GM18870 (cell line): ENCODE measurements at regions not wholly inside any gene's neighbourhood (a gene's known extent, or its start where the extent isn't known, plus 50 kb on each side); places are given as distances from the start of the nearest gene placed in this dataset.
A peak's percentile ranks its signal among the peaks of the same experiment; 100 is the strongest.
"Not testable (repeated sequence)": the region's sequence is repeated elsewhere in the genome, so short reads cannot be mapped to it uniquely, and the experiment has no call there.

Experiments
- ATAC-seq: cut with Tn5 transposase; IDR thresholded peaks from one replicate; pipeline ENCODE4 v1.9.1; 2021; ENCODE audit warnings: moderate library complexity; ENCODE audit not compliant: unreplicated experiment

DNA sequence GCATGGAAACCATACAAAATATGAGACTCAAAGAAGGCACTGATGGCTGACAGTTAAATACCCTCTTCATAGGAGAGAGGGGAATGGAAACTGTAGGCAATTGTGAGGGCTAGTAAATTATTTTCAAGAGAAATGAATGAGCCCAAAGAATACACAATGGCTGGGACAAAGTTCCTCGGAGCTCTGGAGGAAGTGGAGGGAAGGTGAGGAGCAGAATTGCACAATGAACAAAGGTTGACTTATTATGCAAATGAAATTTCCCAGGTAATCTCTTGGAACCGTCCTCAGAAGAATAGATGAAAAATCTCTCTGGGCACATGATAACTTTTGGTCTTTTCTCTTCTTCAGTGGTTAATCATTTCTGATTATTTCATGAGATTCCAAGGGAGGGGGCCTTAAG lies 202.6 kb upstream of the VCX start:
- ATAC-seq = no peak

DNA sequence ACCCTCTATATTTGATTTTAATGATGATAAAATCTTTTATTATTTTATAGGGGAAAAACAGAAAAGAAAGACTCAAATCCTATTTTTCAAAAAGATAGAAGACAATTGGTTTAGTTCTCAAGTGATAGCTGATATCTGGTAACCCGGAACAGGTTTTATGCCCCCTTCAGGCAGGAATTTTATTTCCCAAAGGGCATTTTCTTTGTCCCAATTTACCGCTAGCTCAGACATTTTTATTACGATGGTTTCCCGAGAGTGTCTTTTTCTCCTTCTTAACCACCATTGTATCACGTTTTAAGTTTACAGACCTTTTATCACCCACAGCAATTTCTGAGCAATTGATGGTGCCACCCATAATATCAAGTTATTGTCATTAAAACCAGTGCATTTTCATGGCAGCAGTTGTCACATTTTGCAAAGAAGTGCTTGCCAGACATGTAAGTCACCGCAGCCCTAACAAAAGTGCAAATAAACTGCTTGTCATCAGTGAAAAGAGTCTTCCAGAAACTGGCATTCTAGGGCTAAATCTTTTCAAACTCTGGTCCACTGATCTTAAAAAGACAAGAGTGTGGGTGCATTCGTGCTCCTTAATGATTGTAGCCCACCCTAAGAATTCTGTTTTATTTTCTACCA lies 204.8 kb upstream of the VCX start:
- no peak for ATAC-seq

DNA sequence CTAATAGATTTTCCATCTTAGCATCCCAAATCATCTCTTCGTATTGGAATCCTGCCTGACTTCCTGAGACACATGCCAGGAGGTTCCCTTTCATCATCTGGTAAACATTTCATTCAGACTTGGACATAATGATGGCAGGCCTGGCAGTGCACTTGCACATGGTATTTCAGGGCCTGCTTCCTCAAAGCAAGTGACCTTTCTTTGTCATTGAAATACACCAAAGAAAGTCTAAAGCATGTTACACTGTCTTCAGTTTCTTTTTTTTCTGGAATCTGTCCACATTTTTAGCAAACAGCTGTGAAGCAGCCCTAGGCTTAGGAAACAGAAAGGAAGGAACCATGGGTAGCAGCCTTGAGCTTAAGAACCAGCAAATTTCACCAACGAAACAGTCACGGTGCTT lies 205.9 kb upstream of the VCX start:
- no peak for ATAC-seq

DNA sequence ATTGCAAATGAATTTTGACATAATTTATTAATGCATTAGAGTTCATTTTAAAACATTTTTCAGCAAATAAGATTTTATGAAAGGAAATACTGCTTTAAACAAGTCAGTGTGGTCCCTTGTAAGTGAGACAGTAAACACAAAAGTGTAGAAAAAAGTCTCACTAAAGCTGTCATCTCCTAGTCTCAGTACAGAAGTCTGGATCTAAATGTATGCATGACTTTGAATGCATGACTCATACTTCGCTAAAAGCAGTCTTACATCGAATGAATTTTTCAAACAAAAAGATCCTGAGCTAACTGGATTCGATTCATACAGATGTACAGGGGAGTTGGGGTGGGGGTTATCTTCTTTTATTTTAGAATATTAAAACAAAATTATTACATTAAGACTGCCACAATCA lies 207.4 kb upstream of the VCX start:
- no peak for ATAC-seq

DNA sequence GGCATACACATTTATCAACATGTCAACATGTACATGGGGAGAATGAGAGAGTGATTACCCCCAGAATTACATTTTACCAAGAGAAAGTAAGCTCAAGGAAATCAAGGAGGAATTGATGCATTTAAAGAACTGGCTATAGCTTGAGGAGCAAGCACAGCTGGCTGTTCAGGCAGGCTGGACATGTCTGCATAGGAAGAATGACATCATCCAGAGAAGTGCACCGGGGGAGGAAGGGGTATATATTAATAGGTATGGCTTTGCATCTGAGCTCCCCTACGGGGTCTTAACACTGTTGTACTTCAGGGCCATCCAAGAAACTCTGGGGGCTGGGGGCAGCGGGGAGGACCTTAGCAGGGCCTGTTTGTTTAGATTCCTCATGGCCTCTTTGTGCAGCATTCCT lies 222.4 kb upstream of the VCX start:
- ATAC-seq = no peak

DNA sequence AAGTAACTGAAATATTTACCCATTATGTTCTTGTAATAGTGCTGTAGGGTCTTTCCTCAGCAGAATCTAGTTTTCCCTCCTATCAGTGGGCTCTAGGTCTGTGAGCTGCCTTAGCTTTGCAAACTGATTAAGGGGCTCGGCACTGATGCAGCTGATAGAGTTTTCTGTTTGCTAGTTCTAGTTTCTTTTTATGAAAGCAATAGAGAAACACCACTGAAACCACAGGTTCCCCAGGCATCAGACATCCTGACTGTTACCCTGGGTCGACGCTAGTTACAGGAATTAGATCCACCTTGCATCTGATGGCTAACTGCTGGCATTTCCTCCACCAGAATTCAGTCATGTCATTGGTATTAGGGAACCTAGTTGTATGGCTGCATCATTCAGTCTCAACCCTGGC lies 225.0 kb upstream of the VCX start:
- ATAC-seq = no peak

DNA sequence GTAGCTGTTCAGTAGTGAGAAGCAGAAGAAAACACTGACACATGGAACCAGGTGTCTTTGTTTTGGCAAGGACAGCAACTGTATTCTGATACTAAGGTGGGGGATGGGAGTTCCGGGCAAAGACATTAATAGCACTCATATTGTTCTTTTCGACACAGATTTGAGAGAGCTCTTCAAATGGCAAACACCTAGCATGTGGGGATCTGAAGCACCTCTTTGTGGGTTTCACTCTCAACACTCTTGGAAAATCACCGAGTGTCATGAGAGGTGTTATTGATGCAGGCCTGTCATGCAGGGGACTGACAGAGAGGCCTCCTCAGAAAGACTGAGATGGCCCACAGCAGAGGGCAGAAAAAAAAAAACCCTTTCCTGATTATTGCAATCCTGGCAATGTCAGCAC lies 228.4 kb upstream of the VCX start:
- no peak for ATAC-seq

DNA sequence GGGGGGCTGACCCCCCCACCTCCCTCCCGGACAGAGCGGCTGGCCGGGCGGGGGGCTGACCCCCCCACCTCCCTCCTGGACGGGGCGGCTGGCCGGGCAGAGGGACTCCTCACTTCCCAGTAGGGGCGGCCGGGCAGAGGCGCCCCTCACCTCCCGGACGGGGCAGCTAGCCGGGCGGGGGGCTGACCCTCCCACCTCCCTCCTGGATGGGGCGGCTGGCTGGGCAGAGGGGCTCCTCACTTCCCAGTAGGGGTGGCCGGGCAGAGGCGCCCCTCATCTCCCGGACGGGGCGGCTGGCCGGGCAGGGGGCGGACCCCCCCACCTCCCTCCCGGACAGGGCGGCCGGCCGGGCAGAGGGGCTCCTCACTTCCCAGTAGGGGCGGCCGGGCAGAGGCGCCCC lies 234.3 kb upstream of the VCX start:
- not testable (repeated sequence) for ATAC-seq

DNA sequence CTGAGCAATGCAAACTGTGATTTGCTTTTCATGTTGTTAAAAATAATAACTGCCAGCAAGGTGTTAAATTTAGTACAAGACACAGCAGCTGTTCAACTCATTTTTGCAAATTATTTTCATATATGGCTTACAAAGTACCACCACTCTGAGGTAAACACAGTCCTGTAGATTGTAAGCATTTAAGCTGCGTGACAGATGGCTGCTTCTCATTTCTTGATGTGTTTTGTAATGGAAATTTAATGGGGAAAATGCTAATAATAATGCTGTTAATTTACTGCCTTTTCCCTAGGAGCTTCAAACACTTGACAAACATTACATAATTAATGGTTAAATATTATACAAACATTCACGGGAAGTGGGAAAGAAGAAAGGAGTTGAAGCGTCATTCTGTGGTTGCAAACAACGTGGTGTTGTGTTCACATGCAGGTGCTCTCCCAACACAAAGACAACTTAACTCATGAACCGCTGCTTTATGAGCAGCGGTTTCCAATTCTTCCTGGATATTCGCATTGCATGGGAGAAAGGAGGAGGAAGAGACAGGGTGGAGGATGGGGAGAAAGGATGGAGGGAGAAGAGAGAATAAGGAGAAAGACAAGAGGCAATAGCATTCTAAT lies 236.8 kb upstream of the VCX start:
- no peak for ATAC-seq

DNA sequence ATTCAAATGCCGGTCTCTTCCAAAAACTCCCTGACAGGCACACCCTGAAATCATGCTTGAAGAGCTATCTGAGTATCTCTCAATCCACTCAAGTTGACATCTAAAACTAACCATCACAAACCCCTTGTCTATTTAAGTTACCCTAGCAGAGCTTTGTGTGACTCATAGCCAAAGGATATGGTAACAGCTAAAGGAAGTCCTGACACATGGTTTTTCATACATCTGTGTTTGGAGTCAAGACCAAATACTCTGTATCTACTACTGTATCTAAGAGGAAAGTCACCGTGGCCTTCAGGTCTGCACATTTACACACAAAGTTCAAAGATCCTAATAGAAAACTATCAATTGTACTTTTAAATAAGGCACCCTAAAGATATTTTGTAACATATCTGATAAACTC lies 239.6 kb upstream of the VCX start:
- ATAC-seq = no peak

DNA sequence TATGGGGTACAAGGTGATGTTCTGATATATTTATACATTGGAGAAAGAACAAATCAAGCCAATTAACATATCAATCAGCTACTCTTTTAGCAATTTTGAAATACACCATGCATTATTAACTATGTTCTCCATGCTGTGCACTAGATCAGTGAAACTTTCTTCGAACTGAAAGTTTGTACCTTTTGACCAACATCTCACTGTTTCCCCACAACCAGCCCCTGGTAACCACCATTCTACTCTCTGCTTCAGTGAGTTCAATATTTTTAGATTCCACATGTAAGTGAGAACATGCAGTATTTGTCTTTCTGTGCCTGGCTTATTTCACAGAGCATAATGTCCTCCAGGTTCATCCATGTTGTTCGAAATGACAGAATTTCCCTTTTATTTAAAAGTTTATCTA lies 246.1 kb upstream of the VCX start:
- ATAC-seq = no peak

DNA sequence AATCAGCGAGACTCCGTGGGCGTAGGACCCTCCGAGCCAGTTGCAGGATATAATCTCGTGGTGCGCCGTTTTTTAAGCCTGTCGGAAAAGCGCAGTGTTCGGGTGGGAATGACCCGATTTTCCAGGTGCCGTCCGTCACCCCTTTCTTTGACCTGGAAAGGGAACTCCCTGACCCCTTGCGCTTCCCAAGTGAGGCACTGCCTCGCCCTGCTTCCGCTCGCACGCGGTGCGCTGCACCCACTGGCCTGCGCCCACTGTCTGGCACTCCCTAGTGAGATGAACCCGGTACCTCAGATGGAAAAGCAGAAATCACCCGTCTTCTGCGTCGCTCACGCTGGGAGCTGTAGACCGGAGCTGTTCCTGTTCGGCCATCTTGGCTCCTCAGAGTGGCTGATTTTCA lies 249.6 kb upstream of the VCX start:
- not testable (repeated sequence) for ATAC-seq

DNA sequence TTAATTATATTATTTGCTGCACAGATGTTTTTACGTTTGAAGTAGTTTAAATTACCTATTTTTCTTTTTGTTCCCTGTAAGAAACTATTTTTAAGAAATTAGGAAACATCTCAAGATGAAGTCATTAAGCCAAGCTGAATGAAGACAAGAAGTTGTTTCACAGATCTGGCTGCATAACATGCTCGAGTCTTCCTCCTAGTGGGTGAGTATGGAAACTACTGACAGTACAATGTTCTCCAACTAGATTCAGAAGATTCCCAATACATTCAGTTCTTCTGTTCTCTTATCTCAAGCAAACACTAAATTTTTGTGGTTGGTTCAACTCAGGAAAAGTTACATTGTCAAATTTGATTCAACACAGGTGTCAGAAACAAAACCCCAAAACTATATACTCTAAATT lies 256.8 kb upstream of the VCX start:
- ATAC-seq = peak; percentile 74

DNA sequence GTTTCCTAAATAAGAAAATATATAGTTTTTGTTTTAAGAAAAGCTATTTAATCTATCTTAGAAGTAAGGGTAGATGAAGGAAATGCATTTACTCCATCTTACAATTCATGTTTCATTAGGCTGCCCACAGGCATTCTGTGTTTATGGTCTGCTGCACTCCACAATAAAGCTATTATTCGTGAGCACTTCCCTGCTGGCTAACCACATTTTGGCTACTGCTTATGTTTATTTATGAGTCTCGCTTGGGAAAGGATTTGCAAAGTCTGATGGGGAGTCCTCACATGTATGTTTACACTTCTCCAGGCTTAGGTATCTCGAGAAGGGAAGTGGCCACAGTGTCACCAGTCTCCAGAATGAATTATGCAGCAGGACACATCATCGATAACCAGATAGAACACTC lies 260.8 kb upstream of the VCX start:
- no peak for ATAC-seq

DNA sequence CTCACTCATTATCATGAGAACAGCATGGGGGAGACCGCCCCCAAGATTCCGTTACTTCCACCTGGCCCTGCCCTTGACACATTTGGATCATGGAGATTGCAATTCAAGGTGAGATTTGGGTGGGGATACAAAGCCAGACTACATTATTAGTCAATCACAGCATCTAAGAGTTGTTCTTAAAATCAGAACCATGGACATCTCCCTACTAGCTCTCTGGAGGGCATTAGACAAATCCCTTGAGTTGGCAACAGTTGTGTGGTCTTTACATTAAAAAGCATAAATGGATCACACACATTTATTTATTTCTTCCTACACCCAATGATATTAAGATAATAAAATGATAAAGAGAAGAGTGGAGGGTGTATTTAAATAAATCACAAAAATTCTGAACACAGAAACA lies 262.8 kb upstream of the VCX start:
- no peak for ATAC-seq

DNA sequence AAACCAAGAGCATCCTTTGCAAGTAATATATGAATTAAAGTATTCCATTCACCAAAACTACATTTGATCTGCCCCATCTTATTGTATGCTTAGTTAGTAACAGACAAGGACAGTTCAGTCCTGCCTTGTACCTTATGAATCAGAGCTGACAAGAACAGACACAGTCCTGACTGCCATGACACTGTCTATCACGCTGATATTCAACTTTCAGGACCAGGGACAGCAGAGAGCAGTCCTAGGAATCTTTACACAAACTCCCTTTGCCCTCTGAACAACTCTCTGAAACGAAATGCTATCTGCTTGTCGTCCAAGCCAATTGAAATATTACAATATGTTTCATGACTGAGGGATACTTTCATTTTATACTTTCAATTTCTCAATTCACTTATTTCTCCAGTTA lies 268.6 kb upstream of the VCX start:
- ATAC-seq = no peak

DNA sequence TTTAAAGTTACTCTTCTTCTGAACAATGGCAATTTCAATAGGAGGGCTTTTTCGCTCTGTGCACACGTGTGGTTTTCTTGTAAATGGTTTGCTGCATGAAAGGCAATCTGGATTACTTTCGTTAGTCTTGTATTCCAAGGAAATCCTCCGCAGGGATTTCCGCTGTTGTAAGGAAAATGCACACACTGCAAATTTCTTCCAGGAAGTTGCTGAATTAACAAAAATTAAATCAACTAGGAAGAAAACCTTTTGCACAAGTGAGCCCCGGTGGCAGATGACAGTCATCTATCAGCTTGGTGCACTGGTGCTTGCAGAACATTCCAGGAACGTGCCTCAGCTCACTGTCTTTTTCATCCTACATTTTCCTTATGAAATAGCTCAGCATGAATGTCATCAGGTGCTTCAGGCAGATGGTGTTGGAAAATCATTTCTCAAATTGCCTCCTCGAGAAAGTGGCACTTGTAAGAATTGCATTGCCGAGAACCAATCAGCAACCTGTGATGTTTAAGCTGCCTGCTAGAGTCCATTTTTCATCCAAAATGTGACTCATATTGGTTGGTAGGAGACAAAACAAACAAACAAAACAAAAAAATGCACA lies 272.4 kb upstream of the VCX start:
- no peak for ATAC-seq

DNA sequence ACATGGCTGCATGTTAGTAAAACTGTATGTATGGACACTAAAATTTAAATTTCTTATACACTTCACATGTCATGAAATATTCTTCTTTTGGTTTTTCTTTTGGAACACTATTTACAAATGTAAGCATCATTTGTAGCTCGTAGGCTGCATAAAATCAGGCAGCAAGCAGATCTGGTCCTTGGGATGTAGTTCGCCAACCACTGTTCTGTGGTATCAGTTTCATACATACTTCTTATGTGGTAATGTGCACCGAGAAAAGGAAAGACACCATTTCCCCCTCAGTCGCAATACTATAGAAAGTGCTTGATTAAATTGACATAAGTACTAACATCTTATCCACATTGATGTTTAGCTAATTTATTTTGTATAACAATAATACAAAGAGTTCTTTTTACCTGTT lies 274.4 kb upstream of the VCX start:
- ATAC-seq = no peak

DNA sequence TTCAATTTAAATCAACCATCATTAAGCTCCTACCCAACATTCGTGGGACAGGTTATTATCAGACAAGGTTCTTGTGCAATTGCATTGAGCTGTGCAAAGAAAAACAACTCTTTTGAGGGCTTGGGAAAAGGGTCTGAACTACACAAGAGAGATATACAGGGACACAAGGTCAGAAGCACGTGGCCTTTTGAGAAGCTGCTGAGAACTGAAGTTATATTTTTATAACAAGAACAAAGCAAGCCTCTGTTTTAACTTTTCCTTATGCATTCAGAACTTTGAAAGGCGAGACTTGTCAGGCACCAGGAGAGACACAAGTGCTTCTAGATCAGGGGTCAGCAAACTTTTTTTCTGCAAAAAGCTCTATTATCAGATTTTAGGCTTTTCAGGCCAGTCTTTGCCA lies 274.8 kb upstream of the VCX start:
- no peak for ATAC-seq

DNA sequence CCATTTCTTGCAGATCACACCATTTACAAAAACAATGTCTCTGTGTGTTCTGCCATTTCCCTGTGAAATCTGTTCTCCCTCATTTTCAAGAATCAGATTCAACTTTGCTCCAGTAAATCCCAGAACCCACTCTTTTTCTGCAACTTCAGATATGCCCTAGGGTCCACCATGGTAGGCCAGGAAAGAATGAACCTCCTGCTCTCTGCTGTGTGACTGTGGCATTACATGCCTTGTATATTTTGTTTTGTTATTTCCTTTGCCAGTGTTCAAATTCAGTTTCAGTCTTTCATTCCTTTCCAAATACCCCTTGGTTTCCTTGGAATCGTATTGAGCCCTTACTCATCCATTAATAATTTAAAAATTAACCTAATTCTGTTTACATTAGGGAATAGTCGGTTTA lies 290.2 kb upstream of the VCX start:
- no peak for ATAC-seq

DNA sequence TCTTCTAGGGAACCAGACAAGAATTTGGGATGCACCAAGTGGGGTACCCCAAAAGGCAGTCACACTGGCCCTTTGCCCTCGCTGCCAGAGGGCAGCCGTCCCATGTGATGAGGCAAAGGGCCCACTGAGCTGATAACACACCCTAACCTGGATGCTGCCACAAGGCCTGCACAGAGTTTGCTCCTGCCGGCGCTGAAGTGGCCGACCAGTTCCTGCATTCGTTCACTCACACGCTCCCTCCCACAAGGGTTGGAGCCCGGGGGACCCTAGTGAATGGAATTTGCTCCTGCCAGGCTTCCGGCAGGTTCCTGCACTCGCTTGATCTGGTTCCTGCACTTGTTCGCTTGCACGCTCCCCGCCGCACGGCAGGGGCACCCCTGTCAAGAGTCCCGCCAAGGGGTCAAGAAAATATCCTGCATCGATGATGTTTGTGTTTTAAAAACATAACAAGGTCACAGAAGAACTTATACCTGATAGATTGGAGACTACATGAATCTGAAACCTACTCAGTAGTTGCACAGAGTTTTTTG lies 296.4 kb upstream of the VCX start:
- no peak for ATAC-seq

DNA sequence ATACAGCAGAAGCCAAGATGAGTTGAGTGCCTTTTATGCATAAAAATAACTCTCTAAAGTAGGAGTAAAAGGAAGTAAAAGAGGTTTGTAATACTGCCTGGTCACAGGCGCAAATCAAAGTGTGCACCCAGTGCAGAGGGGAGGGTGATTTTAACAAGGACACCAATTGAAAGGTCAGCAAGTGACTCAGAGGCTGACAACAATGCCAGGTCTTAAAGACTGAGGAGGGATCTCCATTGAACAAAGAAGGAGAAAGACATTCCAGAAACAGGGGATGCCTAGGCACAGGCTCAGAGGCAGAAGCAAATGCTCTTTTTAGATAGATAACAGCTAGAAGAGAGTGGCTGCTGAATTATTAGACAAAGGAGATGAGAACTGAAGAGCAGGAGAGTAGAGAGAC lies 297.4 kb upstream of the VCX start:
- no peak for ATAC-seq
